SU-DHL-6 (cell line): ENCODE measurements at regions not wholly inside any gene's neighbourhood (a gene's known extent, or its start where the extent isn't known, plus 50 kb on each side); places are given as distances from the start of the nearest gene placed in this dataset.

ENCODE experiments used
- EZH2phosphoT487 ChIP-seq: fragments of 200-600 bp; sonication (generic), shearing (Covaris generic); conservative IDR thresholded peaks from 2 replicates; pipeline ENCODE4 v1.6.1; 2018; ENCODE audit warnings: mild to moderate bottlenecking, antibody characterized with exemption, low read length, moderate library complexity, mixed read lengths
- TF ChIP-seq, protein P1 (sequence below): fragments of 200-600 bp; sonication (generic); IDR thresholded peaks from one replicate; pipeline ENCODE4 v1.5.1; 2017; ENCODE audit warnings: antibody characterized with exemption, mild to moderate bottlenecking, low read length, moderate library complexity; ENCODE audit not compliant: insufficient read depth, poor library complexity, severe bottlenecking

DNA sequence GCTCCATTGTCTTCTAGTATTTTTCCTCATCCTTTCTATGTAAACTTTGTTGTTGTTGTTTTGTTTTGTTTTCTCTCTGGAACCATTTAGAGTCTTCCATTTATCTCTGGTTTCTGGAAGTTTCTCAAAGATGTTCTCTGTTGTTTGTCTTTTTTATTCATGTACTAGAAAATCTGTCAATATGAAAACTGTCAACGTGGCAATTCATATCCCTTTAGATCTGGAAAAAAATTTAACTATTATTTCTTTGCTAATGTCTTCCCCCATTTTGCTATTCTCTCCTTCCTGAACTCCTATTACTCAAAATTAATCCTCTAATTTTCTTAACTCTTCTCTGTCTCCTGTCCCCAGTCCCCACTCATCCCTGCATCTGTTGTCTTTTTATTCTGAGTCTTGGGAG, 55.9 kb upstream of the LRRN2 start:
- TF ChIP-seq, protein P1, sequence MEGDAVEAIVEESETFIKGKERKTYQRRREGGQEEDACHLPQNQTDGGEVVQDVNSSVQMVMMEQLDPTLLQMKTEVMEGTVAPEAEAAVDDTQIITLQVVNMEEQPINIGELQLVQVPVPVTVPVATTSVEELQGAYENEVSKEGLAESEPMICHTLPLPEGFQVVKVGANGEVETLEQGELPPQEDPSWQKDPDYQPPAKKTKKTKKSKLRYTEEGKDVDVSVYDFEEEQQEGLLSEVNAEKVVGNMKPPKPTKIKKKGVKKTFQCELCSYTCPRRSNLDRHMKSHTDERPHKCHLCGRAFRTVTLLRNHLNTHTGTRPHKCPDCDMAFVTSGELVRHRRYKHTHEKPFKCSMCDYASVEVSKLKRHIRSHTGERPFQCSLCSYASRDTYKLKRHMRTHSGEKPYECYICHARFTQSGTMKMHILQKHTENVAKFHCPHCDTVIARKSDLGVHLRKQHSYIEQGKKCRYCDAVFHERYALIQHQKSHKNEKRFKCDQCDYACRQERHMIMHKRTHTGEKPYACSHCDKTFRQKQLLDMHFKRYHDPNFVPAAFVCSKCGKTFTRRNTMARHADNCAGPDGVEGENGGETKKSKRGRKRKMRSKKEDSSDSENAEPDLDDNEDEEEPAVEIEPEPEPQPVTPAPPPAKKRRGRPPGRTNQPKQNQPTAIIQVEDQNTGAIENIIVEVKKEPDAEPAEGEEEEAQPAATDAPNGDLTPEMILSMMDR: no peak
- TF ChIP-seq EZH2phosphoT487: no peak
